ENCODE measurements at regions not wholly inside any gene's neighbourhood (a gene's known extent, or its start where the extent isn't known, plus 50 kb on each side); places are given as distances from the start of the nearest gene placed in this dataset.
"Not testable (repeated sequence)": the region's sequence is repeated elsewhere in the genome, so short reads cannot be mapped to it uniquely, and the experiment has no call there.

DNA sequence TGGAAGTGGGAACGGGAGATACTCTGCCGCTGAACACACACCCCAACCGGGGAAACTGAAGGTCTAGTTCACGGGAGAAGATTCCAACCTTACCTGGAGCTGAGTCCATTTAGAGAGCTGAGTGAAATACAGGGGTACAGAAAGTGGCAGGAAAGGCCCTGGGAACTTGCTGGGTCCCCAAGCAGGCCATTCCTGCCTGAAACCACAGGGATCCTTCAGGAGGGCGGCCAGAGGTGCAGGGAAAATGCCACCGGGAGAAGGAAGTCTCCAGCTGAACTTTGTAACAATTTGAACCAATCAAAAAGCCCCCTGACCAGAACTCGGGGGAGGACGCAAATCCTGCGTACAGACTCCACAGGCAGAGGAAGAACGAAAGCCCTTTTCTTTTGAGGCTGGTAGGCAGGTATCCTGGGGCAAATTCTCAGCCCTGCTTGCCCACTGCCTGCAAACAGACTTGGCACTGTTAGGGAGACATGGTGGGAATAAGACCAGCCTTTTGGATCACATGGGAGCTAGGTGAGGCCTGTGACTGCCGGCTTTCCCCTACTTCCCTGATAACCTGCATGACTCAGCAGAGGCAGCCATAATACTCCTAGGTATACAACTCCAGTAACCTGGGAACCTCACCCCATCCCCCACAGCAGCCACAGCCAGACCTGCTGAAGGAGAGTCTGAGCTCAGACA is 170.9 kb downstream of the SEC23A start:
- no peak for DNase-seq
- Mint-ChIP-seq H3K27ac (no peak overlapping the region), H3K36me3 (ENCODE audit: low read depth) (no peaks in the 10 kb centered on the region), H3K27me3 (peaks cover 11% of the 10 kb centered on the region), H3K4me1 (ENCODE audit: low read depth) (no peaks in the 10 kb centered on the region), H3K9me3 (no peaks in the 10 kb centered on the region), H3K4me3 (no peak overlapping the region)

- no peak for DNase-seq
- Mint-ChIP-seq H3K36me3 (ENCODE audit: low read depth) (no peaks in the 10 kb centered on the region), H3K4me1 (ENCODE audit: low read depth) (no peaks in the 10 kb centered on the region), H3K4me3 (no peak overlapping the region), H3K27ac (no peak overlapping the region), H3K27me3 (peaks cover 11% of the 10 kb centered on the region), H3K9me3 (no peaks in the 10 kb centered on the region)
Measured at GRCh38 chr14:38930898-38931297, 172.1 kb downstream of the SEC23A start.

GRCh38 chr14:38930022-38930421 is 173.0 kb downstream of the SEC23A start:
- Mint-ChIP-seq H3K27ac (no peak overlapping the region), H3K36me3 (ENCODE audit: low read depth) (no peaks in the 10 kb centered on the region), H3K27me3 (peaks cover 11% of the 10 kb centered on the region), H3K4me1 (ENCODE audit: low read depth) (no peaks in the 10 kb centered on the region), H3K4me3 (no peak overlapping the region), H3K9me3 (no peaks in the 10 kb centered on the region)
- DNase-seq, result no peak

- no peak overlapping the region for H3K27ac Mint-ChIP-seq
- H3K9me3 Mint-ChIP-seq, result no peaks in the 10 kb centered on the region
- DNase-seq, result no peak
- no peaks in the 10 kb centered on the region for H3K36me3 Mint-ChIP-seq (ENCODE audit: low read depth)
- H3K4me3 Mint-ChIP-seq, result no peak overlapping the region
- H3K4me1 Mint-ChIP-seq (ENCODE audit: low read depth), result no peaks in the 10 kb centered on the region
- peaks cover 11% of the 10 kb centered on the region for H3K27me3 Mint-ChIP-seq
Measured at GRCh38 chr14:38929416-38929815, 173.6 kb downstream of the SEC23A start.

DNA sequence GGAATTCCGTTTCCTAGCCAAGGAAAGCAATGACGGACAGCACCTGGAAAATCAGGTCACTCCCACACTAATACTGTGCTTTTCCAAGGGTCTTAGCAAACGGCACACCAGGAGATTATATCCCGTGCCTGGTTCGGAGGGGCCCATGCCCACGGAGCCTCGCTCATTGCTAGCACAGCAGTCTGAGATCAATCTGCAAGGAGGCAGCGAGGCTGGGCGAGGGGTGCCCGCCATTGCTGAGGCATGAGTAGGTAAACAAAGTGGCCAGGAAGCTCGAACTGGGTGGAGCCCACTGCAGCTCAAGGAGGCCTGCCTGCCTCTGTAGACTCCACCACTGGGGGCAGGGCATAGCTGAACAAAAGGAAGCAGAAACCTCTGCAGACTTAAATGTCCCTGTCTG is 181.1 kb downstream of the SEC23A start:
- not testable (repeated sequence) for H3K36me3 Mint-ChIP-seq (ENCODE audit: low read depth); H3K9me3 Mint-ChIP-seq; H3K4me3 Mint-ChIP-seq; H3K27me3 Mint-ChIP-seq; H3K27ac Mint-ChIP-seq; DNase-seq; H3K4me1 Mint-ChIP-seq (ENCODE audit: low read depth)

- H3K27me3 Mint-ChIP-seq, result peaks cover 8% of the 10 kb centered on the region
- no peak for DNase-seq
- H3K4me1 Mint-ChIP-seq (ENCODE audit: low read depth), result no peaks in the 10 kb centered on the region
- no peaks in the 10 kb centered on the region for H3K36me3 Mint-ChIP-seq (ENCODE audit: low read depth)
- no peak overlapping the region for H3K27ac Mint-ChIP-seq
- no peak overlapping the region for H3K4me3 Mint-ChIP-seq
- peaks cover 5% of the 10 kb centered on the region for H3K9me3 Mint-ChIP-seq
Measured at GRCh38 chr14:38915125-38915524, 187.9 kb downstream of the SEC23A start.

DNA sequence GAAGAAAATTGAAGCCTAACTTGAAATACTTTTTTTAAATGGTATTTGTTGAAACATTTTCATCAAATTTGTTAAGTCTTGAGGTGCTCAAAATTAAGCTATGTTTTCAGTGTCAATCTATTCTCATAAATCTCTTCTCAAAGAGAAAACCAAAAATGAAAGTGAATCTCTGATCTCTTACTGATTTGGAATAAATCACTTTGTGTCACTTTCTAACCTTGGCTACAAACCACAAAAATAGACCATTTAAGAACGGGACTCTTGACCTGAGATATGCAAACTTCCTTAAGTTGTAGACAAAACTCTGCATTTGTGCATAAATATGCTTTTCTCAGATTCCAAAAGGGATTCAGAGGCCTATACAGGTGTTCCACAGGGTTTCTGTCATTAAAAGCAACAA is 192.9 kb downstream of the SEC23A start:
- Mint-ChIP-seq H3K9me3 (no peaks in the 10 kb centered on the region), H3K4me3 (no peak overlapping the region), H3K27ac (no peak overlapping the region), H3K36me3 (ENCODE audit: low read depth) (no peaks in the 10 kb centered on the region), H3K4me1 (ENCODE audit: low read depth) (no peaks in the 10 kb centered on the region), H3K27me3 (peaks cover 8% of the 10 kb centered on the region)
- DNase-seq, result no peak

DNA sequence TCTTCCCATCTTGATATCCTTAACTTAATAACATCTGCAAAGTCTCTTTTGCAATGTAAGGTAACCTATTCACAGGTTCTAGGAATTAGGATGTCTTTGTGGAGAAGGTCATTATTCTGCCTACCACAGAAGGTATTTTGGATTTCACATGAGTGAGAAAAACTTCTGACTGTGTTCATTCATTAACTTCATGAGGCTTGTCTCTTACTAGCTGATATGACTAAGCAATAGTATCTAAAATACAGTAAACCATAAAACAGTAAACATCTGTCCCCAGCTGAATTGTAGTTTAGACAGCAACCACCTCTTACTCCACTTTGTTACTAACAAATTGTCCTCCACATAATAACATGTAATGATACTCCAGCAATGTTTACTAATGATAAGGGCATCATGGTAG is 198.1 kb downstream of the SEC23A start:
- Mint-ChIP-seq H3K27ac (no peak overlapping the region), H3K9me3 (no peaks in the 10 kb centered on the region), H3K4me3 (no peak overlapping the region), H3K27me3 (peaks cover 3% of the 10 kb centered on the region), H3K4me1 (ENCODE audit: low read depth) (no peaks in the 10 kb centered on the region), H3K36me3 (ENCODE audit: low read depth) (no peaks in the 10 kb centered on the region)
- DNase-seq, result no peak

DNA sequence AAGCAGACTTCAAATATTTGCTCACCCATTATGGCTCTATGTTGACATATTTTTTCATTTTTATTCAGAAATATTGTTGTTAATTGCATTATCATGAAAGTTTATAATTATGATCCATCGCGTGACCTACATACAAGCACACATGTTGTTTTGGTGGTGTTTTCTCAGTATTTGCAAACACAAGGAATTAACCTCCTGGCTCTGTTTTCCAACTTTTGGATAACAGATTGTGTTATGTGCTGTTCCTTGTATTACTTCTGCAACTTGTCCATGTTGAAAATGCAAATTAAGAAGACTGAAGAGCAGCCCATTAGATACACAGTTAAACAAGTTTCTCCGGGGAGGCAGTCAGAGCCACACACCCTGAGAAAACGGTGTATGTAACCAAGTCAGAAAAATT is 201.2 kb downstream of the SEC23A start:
- H3K4me3 Mint-ChIP-seq, result no peak overlapping the region
- H3K9me3 Mint-ChIP-seq, result no peaks in the 10 kb centered on the region
- H3K4me1 Mint-ChIP-seq (ENCODE audit: low read depth), result no peaks in the 10 kb centered on the region
- no peak overlapping the region for H3K27ac Mint-ChIP-seq
- no peaks in the 10 kb centered on the region for H3K27me3 Mint-ChIP-seq
- DNase-seq, result no peak
- no peaks in the 10 kb centered on the region for H3K36me3 Mint-ChIP-seq (ENCODE audit: low read depth)

- no peak overlapping the region for H3K4me3 Mint-ChIP-seq
- no peaks in the 10 kb centered on the region for H3K27me3 Mint-ChIP-seq
- no peak for DNase-seq
- no peaks in the 10 kb centered on the region for H3K4me1 Mint-ChIP-seq (ENCODE audit: low read depth)
- H3K9me3 Mint-ChIP-seq, result no peaks in the 10 kb centered on the region
- H3K36me3 Mint-ChIP-seq (ENCODE audit: low read depth), result no peaks in the 10 kb centered on the region
- H3K27ac Mint-ChIP-seq, result no peak overlapping the region
Measured at GRCh38 chr14:38900887-38901286, 202.1 kb downstream of the SEC23A start.

- DNase-seq, result no peak
- no peak overlapping the region for H3K4me3 Mint-ChIP-seq
- no peaks in the 10 kb centered on the region for H3K27me3 Mint-ChIP-seq
- no peak overlapping the region for H3K27ac Mint-ChIP-seq
- H3K36me3 Mint-ChIP-seq (ENCODE audit: low read depth), result no peaks in the 10 kb centered on the region
- H3K9me3 Mint-ChIP-seq, result no peaks in the 10 kb centered on the region
- no peaks in the 10 kb centered on the region for H3K4me1 Mint-ChIP-seq (ENCODE audit: low read depth)
Measured at GRCh38 chr14:38887696-38888095, 215.3 kb downstream of the SEC23A start.

DNA sequence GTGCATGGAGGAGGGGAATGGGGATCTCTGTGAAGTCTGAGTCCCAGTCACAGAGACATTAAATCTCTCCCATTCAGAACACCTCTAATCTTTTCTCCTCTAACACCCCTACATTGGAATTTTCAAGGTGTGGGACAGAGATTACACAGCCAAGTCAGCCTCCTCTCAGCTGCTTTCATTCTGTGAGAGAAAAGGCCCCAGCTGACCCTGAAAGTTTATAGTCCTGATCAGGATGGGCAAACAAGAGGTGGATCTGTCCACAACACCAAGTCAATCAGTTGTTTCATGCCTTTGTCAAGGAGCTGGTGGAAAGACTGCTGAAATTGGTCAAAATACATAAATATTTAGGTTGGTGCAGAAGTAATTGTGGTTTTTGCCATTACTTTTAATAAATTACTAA is 218.9 kb downstream of the SEC23A start:
- Mint-ChIP-seq H3K4me3 (no peak overlapping the region), H3K36me3 (ENCODE audit: low read depth) (no peaks in the 10 kb centered on the region), H3K27me3 (peaks cover 7% of the 10 kb centered on the region), H3K27ac (no peak overlapping the region), H3K4me1 (ENCODE audit: low read depth) (no peaks in the 10 kb centered on the region), H3K9me3 (no peaks in the 10 kb centered on the region)
- no peak for DNase-seq

DNA sequence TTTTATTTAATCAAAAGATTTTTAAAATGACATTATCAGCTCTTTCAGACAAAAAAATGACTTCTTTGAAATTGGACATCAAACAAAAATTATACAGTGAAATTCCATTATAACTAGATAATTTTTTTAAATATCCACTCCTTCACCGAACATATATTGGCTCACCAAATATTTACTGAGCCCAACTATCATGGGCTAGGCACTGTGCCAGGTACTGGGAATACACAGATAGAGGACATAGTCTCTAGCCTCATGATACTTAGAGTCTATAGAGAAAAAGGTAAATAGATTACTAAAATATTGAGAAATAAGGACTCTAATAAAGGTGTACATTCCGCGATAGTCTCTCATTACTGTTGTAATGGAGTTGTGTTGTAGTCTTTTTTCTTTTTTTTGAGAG is 219.9 kb downstream of the SEC23A start:
- Mint-ChIP-seq H3K9me3 (no peaks in the 10 kb centered on the region), H3K4me3 (no peak overlapping the region), H3K27me3 (peaks cover 7% of the 10 kb centered on the region), H3K36me3 (ENCODE audit: low read depth) (no peaks in the 10 kb centered on the region), H3K4me1 (ENCODE audit: low read depth) (no peaks in the 10 kb centered on the region), H3K27ac (no peak overlapping the region)
- no peak for DNase-seq

DNA sequence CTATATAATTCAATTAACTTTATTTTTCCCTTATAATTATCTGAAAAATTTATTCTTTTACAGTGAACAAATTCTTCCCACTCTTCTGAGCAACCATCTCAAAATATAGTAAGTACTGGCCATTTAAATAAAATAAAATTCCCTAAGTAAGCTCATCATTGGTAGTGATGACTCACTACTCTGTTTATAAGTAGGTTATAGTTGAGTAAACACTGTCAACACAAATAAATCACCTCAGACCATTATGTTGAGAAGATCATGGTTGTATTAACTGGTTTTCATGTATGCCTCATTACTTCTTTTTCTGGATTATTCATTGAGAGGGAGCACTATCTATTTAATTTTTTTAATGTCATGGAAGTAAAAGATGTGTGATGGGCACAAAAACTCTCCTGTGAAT is 220.5 kb downstream of the SEC23A start:
- Mint-ChIP-seq H3K9me3 (no peaks in the 10 kb centered on the region), H3K4me3 (no peak overlapping the region), H3K27me3 (peaks cover 7% of the 10 kb centered on the region), H3K4me1 (ENCODE audit: low read depth) (no peaks in the 10 kb centered on the region), H3K36me3 (ENCODE audit: low read depth) (no peaks in the 10 kb centered on the region), H3K27ac (no peak overlapping the region)
- DNase-seq, result no peak

GRCh38 chr14:38880643-38881524 is 222.2 kb downstream of the SEC23A start:
- Mint-ChIP-seq H3K9me3 (no peaks in the 10 kb centered on the region), H3K4me1 (ENCODE audit: low read depth) (no peaks in the 10 kb centered on the region), H3K4me3 (no peak overlapping the region), H3K36me3 (ENCODE audit: low read depth) (no peaks in the 10 kb centered on the region), H3K27me3 (peaks cover 15% of the 10 kb centered on the region), H3K27ac (no peak overlapping the region)
- DNase-seq, result no peak
